Inflammatory macrophage treated with lipopolysaccharide for 4 hours (primary cell): ENCODE measurements at regions not wholly inside any gene's neighbourhood (a gene's known extent, or its start where the extent isn't known, plus 50 kb on each side); places are given as distances from the start of the nearest gene placed in this dataset.
"Not testable (repeated sequence)": the region's sequence is repeated elsewhere in the genome, so short reads cannot be mapped to it uniquely, and the experiment has no call there.

Experiments
- DNase-seq: peaks from one replicate; pipeline ENCODE4 v3.0.0-alpha.2; 2020

- DNase-seq = peak; percentile 53
Measured at GRCh38 chr11:15821451-15821850, 534.9 kb downstream of the SOX6 start.

- no peak for DNase-seq
Measured at GRCh38 chr11:15824060-15824459, 532.3 kb downstream of the SOX6 start.

- DNase-seq = no peak
Measured at GRCh38 chr11:15825976-15826650, 530.2 kb downstream of the SOX6 start.

GRCh38 chr11:15826826-15827225, 529.5 kb downstream of the SOX6 start:
- DNase-seq = no peak

GRCh38 chr11:15828215-15828853, 528.0 kb downstream of the SOX6 start:
- no peak for DNase-seq

- DNase-seq = peak; percentile 16
Measured at GRCh38 chr11:15829312-15829711, 527.0 kb downstream of the SOX6 start.

GRCh38 chr11:15830741-15831428, 525.5 kb downstream of the SOX6 start:
- DNase-seq = no peak

- no peak for DNase-seq
Measured at GRCh38 chr11:15835788-15836411, 520.4 kb downstream of the SOX6 start.

GRCh38 chr11:15836795-15837194, 519.6 kb downstream of the SOX6 start:
- DNase-seq = no peak

GRCh38 chr11:15837901-15838489, 518.4 kb downstream of the SOX6 start:
- DNase-seq = no peak

GRCh38 chr11:15839061-15839460, 517.3 kb downstream of the SOX6 start:
- DNase-seq = no peak

- DNase-seq = no peak
Measured at GRCh38 chr11:15840966-15841365, 515.4 kb downstream of the SOX6 start.

GRCh38 chr11:15841931-15842740, 514.2 kb downstream of the SOX6 start:
- no peak for DNase-seq

GRCh38 chr11:15843309-15843872, 513.0 kb downstream of the SOX6 start:
- no peak for DNase-seq

- no peak for DNase-seq
Measured at GRCh38 chr11:15845261-15845660, 511.1 kb downstream of the SOX6 start.

- no peak for DNase-seq
Measured at GRCh38 chr11:15848631-15849168, 507.6 kb downstream of the SOX6 start.

- no peak for DNase-seq
Measured at GRCh38 chr11:15849257-15849656, 507.1 kb downstream of the SOX6 start.

- not testable (repeated sequence) for DNase-seq
Measured at GRCh38 chr11:15850335-15850734, 506.0 kb downstream of the SOX6 start.

GRCh38 chr11:15851051-15851498, 505.3 kb downstream of the SOX6 start:
- no peak for DNase-seq

- DNase-seq = peak; percentile 9
Measured at GRCh38 chr11:15852179-15852578, 504.2 kb downstream of the SOX6 start.

GRCh38 chr11:15854245-15854644, 502.1 kb downstream of the SOX6 start:
- DNase-seq = no peak

- DNase-seq = no peak
Measured at GRCh38 chr11:15858881-15859280, 497.5 kb downstream of the SOX6 start.
